ENCODE measurements at regions not wholly inside any gene's neighbourhood (a gene's known extent, or its start where the extent isn't known, plus 50 kb on each side); places are given as distances from the start of the nearest gene placed in this dataset.
A peak's percentile ranks its signal among the peaks of the same experiment; 100 is the strongest.
"Not testable (repeated sequence)": the region's sequence is repeated elsewhere in the genome, so short reads cannot be mapped to it uniquely, and the experiment has no call there.

- no peak for DNase-seq (ENCODE audit: low spot score)
Observed at GRCh38 chr16:48999044-48999443, 282.6 kb downstream of the CBLN1 start.

- DNase-seq (ENCODE audit: low spot score): no peak
Observed at GRCh38 chr16:48997946-48998345, 283.7 kb downstream of the CBLN1 start.

- no peak for DNase-seq (ENCODE audit: low spot score)
Observed at GRCh38 chr16:48997081-48997615, 284.5 kb downstream of the CBLN1 start.

- DNase-seq (ENCODE audit: low spot score): no peak
Observed at GRCh38 chr16:48978501-48978900, 303.1 kb downstream of the CBLN1 start.

GRCh38 chr16:48972236-48972635, 309.4 kb downstream of the CBLN1 start:
- no peak for DNase-seq (ENCODE audit: low spot score)

GRCh38 chr16:48971571-48972077, 310.0 kb downstream of the CBLN1 start:
- peak; percentile 44 for DNase-seq (ENCODE audit: low spot score)

GRCh38 chr16:48970216-48970615, 311.4 kb downstream of the CBLN1 start:
- no peak for DNase-seq (ENCODE audit: low spot score)

- no peak for DNase-seq (ENCODE audit: low spot score)
Observed at GRCh38 chr16:48969611-48970010, 312.0 kb downstream of the CBLN1 start.

GRCh38 chr16:48965386-48965785, 316.3 kb downstream of the CBLN1 start:
- DNase-seq (ENCODE audit: low spot score): peak; percentile 29

GRCh38 chr16:48963901-48964615, 317.6 kb downstream of the CBLN1 start:
- DNase-seq (ENCODE audit: low spot score): peak; percentile 96

GRCh38 chr16:48963306-48963705, 318.3 kb downstream of the CBLN1 start:
- peak; percentile 74 for DNase-seq (ENCODE audit: low spot score)

- peak; percentile 62 for DNase-seq (ENCODE audit: low spot score)
Observed at GRCh38 chr16:48961546-48961945, 320.1 kb downstream of the CBLN1 start.

- no peak for DNase-seq (ENCODE audit: low spot score)
Observed at GRCh38 chr16:48960830-48961229, 320.8 kb downstream of the CBLN1 start.

GRCh38 chr16:48959747-48960146, 321.9 kb downstream of the CBLN1 start:
- no peak for DNase-seq (ENCODE audit: low spot score)

GRCh38 chr16:48959204-48959603, 322.4 kb downstream of the CBLN1 start:
- peak; percentile 21 for DNase-seq (ENCODE audit: low spot score)

- DNase-seq (ENCODE audit: low spot score): no peak
Observed at GRCh38 chr16:48958681-48959080, 323.0 kb downstream of the CBLN1 start.

GRCh38 chr16:48956620-48957019, 325.0 kb downstream of the CBLN1 start:
- DNase-seq (ENCODE audit: low spot score): no peak

GRCh38 chr16:48955837-48956236, 325.8 kb downstream of the CBLN1 start:
- DNase-seq (ENCODE audit: low spot score): no peak

GRCh38 chr16:48951621-48952125, 330.0 kb downstream of the CBLN1 start:
- not testable (repeated sequence) for DNase-seq (ENCODE audit: low spot score)

GRCh38 chr16:48950184-48950583, 331.5 kb downstream of the CBLN1 start:
- no peak for DNase-seq (ENCODE audit: low spot score)

- no peak for DNase-seq (ENCODE audit: low spot score)
Observed at GRCh38 chr16:48949636-48950035, 332.0 kb downstream of the CBLN1 start.

GRCh38 chr16:48948911-48949310, 332.7 kb downstream of the CBLN1 start:
- DNase-seq (ENCODE audit: low spot score): no peak

- no peak for DNase-seq (ENCODE audit: low spot score)
Observed at GRCh38 chr16:48947371-48947713, 334.3 kb downstream of the CBLN1 start.

All from A172 (cell line).